ENCODE measurements at regions not wholly inside any gene's neighbourhood (a gene's known extent, or its start where the extent isn't known, plus 50 kb on each side); places are given as distances from the start of the nearest gene placed in this dataset.

GRCh38 chr1:72869441-72869840 is 587.1 kb upstream of the NEGR1 start:
- Mint-ChIP-seq H3K9me3 (ENCODE audit: low read depth) (no peaks in the 10 kb centered on the region), H3K27ac (no peak overlapping the region), H3K36me3 (ENCODE audit: insufficient read depth) (no peaks in the 10 kb centered on the region), H3K4me1 (ENCODE audit: low read depth) (no peaks in the 10 kb centered on the region), H3K4me3 (ENCODE audit: low read depth) (no peak overlapping the region), H3K27me3 (no peaks in the 10 kb centered on the region)
- no peak for DNase-seq (ENCODE audit: low spot score, unreplicated experiment)
- no peak for TF ChIP-seq CTCF (IDR thresholded peaks at IDR 0.05; ENCODE audit: unreplicated experiment)

GRCh38 chr1:72851597-72851996 is 569.3 kb upstream of the NEGR1 start:
- Mint-ChIP-seq H3K9me3 (ENCODE audit: low read depth) (no peaks in the 10 kb centered on the region), H3K27ac (peak overlapping the region; percentile 48), H3K4me1 (ENCODE audit: low read depth) (peaks cover 5% of the 10 kb centered on the region), H3K4me3 (ENCODE audit: low read depth) (no peak overlapping the region), H3K36me3 (ENCODE audit: insufficient read depth) (no peaks in the 10 kb centered on the region), H3K27me3 (no peaks in the 10 kb centered on the region)
- no peak for TF ChIP-seq CTCF (IDR thresholded peaks at IDR 0.05; ENCODE audit: unreplicated experiment)
- DNase-seq (ENCODE audit: low spot score, unreplicated experiment): no peak

- H3K36me3 Mint-ChIP-seq (ENCODE audit: insufficient read depth): no peaks in the 10 kb centered on the region
- H3K4me3 Mint-ChIP-seq (ENCODE audit: low read depth): no peak overlapping the region
- no peaks in the 10 kb centered on the region for H3K9me3 Mint-ChIP-seq (ENCODE audit: low read depth)
- H3K27ac Mint-ChIP-seq: no peak overlapping the region
- no peak for DNase-seq (ENCODE audit: low spot score, unreplicated experiment)
- no peaks in the 10 kb centered on the region for H3K27me3 Mint-ChIP-seq
- peaks cover 5% of the 10 kb centered on the region for H3K4me1 Mint-ChIP-seq (ENCODE audit: low read depth)
- no peak for TF ChIP-seq CTCF (IDR thresholded peaks at IDR 0.05; ENCODE audit: unreplicated experiment)
Measured at GRCh38 chr1:72848997-72849396, 566.7 kb upstream of the NEGR1 start.

- H3K36me3 Mint-ChIP-seq (ENCODE audit: insufficient read depth): no peaks in the 10 kb centered on the region
- no peak overlapping the region for H3K4me3 Mint-ChIP-seq (ENCODE audit: low read depth)
- H3K4me1 Mint-ChIP-seq (ENCODE audit: low read depth): peaks cover 5% of the 10 kb centered on the region
- no peaks in the 10 kb centered on the region for H3K27me3 Mint-ChIP-seq
- no peak for DNase-seq (ENCODE audit: low spot score, unreplicated experiment)
- TF ChIP-seq CTCF (IDR thresholded peaks at IDR 0.05; ENCODE audit: unreplicated experiment): no peak
- no peaks in the 10 kb centered on the region for H3K9me3 Mint-ChIP-seq (ENCODE audit: low read depth)
- no peak overlapping the region for H3K27ac Mint-ChIP-seq
Measured at GRCh38 chr1:72847651-72848050, 565.3 kb upstream of the NEGR1 start.

GRCh38 chr1:72846476-72847278 is 564.3 kb upstream of the NEGR1 start:
- DNase-seq (ENCODE audit: low spot score, unreplicated experiment): no peak
- peaks cover 3% of the 10 kb centered on the region for H3K9me3 Mint-ChIP-seq (ENCODE audit: low read depth)
- TF ChIP-seq CTCF (IDR thresholded peaks at IDR 0.05; ENCODE audit: unreplicated experiment): no peak
- no peak overlapping the region for H3K4me3 Mint-ChIP-seq (ENCODE audit: low read depth)
- no peak overlapping the region for H3K27ac Mint-ChIP-seq
- H3K36me3 Mint-ChIP-seq (ENCODE audit: insufficient read depth): no peaks in the 10 kb centered on the region
- H3K27me3 Mint-ChIP-seq: no peaks in the 10 kb centered on the region
- peaks cover 5% of the 10 kb centered on the region for H3K4me1 Mint-ChIP-seq (ENCODE audit: low read depth)
